CD4-positive, alpha-beta T cell treated with Interleukin-17A for 1 hour (primary cell): ENCODE measurements at regions not wholly inside any gene's neighbourhood (a gene's known extent, or its start where the extent isn't known, plus 50 kb on each side); places are given as distances from the start of the nearest gene placed in this dataset.
"Not testable (repeated sequence)": the region's sequence is repeated elsewhere in the genome, so short reads cannot be mapped to it uniquely, and the experiment has no call there.

Source experiments
- DNase-seq: peaks from one replicate; pipeline ENCODE4 v3.0.0-alpha.2; 2020

DNA sequence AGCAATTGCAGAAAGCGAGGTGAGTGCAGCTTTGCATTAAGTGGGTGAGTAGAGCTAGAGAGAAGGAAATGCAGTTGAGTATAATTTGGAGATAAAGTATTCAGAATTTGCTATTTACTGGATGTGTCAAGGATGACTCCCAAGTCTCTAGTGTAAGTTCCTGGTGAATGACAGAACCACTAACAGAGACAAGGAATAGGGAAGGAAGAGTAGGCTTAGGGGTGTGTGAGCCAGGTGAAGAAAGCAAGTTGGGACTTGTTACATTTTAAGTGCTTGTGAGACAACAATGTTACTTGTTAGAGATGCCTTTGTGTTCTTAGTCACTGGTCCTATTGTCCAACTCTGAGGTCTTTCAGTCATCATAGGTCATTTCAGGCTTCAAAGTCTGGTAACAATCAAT is 70.8 kb downstream of the TBC1D26 start:
- not testable (repeated sequence) for DNase-seq

DNA sequence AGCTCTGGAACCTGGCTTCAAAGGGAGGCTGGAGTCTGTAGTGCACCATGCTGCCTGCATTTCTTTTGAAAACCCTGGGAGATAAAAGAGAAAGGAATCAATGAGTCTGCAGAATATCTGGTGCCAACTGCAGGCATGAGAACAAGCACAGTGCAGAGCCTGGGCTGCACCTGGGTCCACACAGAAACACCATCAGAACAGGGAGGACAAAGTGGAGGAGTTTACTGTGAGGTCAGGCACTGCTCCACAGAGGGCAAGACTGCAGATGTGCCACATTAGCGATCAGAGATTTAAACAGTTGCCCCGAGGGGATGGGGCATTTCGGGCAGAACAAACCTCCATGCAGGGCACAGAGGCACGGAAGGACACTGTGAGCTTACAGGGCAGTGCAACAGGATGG is 74.7 kb downstream of the TBC1D26 start:
- not testable (repeated sequence) for DNase-seq

DNA sequence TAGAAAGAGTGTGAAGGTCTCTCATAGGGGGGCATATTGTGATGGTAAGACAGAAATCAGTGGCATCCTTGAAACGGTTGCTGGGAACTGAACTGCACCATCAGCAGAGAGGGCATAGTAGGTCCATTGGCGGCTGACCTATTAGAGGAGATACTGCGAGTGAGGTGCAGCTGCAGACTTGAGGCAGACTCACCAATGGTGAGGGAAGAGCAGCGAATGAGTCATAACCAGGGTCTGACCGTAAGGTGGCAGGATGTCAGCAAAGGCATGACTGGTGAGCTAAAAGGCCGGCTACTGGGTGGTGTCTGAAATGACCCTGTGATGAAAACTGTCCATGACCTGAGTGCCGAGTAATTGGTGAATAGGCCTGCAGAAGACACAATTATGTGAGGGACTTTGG is 81.3 kb downstream of the TBC1D26 start:
- not testable (repeated sequence) for DNase-seq

DNA sequence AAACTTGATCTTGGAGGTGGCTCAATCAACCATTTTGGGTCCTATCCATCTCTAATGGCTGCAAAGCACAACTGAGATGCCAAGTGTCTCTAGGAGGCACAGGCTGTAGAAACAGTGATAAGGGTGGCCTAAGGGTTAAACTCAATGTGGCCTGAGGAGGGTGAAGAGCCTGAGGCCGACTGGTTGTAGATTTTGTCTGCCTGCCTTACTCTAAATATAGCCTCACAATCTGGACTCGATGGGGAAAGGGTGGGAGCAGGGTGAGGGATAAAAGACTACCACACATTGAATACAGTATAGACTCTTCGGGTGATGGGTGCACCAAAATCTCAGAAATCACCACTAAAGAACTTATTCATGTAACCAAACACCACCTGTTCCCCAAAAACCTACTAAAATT is 81.9 kb downstream of the TBC1D26 start:
- DNase-seq: not testable (repeated sequence)

DNA sequence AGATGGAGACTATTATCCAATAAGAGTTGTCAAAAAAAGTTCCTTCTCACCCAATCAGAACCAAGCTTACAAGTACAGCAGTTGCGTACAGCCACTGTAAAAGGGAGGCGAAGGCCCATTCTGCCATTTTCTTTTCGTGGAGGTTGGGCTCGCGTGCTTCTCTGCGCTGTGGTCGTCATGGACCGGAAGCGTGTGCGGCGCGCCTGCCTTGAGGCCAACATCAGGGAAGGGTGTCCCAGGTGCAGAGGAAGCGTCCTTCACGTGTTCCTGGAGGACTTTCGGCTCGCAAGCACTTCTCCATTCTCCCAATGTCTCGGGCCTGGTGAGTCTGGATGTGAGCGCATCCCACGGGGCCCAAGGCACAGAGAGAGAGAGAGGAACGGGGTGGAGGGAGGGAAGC is 85.8 kb downstream of the TBC1D26 start:
- DNase-seq: not testable (repeated sequence)

DNA sequence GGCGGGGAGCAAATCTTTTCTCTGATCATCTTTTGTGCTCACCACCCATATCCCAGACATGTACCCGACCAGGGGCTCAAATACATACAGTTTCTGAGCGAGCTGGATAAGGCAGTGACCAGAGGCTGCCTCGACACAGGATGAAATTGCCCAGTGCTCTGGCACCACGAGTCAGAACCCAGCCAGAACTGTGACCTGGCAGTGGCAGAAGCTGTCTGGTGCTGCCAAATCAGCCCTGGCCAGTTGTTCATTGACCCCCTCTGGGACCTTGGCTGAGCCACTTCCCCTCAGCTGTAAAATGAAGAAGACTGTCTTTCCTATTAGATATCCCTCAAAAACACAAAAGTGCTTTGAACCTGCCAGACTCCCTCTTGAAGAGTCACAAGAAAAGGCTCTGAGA is 90.2 kb downstream of the TBC1D26 start:
- DNase-seq: not testable (repeated sequence)

DNA sequence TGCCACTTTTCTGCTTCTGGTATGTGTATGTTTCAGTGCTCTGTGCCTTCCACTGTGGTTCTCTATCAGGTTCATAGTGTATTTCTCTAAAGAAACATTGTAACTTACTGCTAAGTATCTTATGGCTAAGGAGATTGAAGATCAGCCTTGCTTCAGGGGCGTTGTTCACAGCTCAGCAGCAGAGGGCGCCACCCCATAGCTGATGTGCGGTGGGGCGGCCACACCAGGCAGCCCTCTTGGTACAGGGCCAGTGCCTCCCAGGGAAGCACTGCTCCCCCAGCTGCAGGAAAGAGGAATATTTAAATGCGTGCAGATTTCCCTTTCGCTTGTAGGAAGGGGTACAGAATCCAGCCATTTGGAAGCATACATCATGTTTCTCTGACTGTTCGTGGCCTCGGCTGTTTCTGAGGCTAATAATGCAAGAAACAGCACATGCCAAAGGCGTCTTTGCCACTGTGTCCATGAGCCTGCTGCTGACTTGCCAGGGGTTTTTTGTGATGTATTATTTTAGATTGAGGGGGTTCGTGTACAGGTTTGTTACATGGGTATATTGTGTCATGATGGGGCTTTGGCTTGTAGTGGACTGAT is 96.7 kb downstream of the TBC1D26 start:
- DNase-seq: peak; percentile 69

DNA sequence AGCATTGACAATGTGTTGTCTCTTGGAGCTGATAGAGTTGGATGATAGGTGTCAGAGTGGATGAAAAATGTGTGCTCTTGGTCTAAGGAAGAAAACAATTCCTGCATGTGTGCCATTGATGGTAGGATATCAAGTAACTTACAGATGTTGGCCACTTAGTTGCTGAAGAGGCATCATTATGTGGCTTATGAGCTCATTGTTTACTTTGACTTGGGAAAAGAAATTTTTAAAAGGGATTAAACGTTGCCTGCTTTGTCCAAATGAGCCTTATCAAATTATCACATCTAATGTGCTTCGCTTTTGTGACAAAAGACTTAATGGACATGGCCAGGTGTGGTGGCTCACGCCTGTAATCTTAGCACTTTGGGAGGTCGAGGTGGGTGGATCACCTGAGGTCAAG is 98.1 kb downstream of the TBC1D26 start:
- not testable (repeated sequence) for DNase-seq

DNA sequence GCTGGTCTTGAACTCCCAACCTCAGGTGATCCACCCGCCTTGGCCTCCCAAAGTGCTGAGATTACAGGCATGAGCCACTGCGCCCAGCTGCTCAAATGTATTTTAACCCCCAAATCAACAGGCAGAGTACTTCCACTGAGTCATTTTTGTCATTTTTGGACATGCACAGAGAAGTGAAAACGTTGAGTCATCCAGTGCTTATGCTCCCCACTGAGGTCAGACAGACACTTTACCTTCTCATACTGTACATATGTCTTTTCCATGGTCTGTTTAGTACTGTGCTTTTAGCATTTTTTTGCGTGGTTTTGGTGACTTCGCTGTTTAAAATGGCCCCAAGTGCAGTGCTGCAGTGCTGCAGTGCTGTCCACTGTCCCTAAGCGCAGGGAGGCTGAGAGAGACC is 99.1 kb downstream of the TBC1D26 start:
- peak; percentile 2 for DNase-seq

DNA sequence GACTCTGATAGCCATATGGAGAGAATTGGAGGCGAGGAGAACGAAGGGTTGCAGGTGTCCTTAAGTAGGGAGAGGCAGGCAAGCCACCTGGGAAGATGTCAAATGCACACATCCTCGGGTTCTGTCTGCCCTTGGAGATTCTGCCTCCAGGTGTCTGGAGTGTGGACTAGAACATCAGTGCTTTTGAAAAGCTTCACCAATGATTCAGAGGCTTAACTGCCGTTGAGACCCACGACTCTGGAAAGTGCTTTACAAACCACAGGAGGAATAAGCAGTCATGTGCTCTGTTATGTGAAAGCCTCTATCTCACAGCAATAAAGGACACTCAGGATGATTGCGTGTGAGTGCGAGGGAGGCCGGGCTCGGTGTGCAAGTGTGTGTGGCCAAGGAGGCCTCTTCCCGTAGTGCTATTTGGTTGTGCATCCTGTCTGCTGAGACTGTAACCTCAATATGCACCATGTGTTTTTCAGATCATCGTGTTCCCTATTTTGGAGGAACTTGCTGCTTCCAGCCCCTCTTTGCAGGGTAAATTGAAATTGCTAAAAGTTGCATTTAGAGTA is 100.9 kb downstream of the TBC1D26 start:
- not testable (repeated sequence) for DNase-seq

DNA sequence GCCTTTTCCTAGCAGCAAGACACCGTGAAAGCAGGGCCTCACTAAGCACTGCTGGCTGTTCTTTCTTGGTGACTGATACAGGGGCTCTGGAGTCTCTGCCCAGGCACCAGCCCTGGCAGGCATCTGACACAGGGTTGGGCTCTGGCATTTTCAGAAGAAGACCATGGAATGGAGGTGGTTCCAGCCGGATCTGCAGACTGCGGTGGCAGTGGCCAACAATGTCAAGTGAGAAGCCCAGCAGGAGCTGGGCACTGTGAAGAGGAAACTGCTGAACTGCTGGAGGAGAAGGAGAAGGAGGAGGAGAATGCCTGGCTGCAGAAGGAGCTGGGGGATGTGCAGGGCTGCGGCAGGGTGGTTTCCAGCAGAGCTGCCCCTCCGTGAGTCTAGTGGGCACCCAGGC is 101.8 kb downstream of the TBC1D26 start:
- DNase-seq: not testable (repeated sequence)

DNA sequence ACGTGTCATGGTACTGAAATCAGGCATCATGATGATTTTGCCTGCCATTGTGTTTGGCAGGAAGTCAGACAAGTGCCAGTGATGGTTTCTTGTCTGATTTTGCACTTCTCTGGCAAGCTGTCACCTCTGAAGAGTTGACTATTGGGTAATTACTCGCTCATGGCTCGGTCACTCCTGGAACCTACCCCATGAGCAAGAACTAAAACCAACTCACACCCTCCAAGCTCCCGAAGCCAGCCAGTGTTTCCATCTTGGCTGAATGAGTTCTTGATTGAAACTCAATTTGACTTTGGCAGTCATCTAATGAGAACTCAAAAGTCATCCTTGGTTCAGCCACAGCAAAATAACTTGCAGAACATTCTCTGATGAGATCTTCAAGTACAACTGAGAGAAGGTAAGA is 103.4 kb downstream of the TBC1D26 start:
- not testable (repeated sequence) for DNase-seq

DNA sequence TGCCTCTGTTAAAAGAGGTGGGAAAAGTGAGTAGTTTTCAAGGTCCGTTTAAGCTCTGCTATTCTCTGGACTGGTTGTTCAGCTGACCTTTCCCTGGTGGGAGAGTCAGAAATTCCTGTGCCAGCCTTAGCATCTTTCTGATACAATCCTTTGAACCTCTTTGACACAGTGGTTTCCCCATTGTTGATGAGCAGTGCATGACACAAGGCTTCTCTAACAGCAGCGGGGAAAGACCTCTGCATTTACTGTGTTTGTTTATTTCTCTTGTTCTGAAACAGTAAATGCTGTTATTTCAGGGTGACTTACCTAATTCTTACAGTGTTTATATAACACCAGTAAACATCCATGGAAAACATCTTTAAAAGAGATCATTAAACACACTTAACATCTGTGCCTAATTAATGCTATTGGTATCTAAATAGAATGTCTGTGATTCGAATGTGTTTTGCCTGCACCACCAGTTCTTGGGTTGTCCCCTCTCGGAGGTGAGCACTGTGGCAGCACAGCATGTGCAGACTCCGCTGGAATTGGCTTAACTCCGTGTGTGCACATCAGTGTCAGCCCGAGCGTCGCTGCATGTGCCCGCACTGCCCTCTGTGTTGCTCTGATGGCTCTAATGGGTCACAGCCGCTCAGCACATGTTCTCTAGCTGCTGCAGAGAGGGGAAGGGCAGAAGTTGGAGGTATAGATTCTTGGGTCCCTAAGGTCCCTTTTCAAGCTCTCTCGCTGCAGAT is 104.3 kb downstream of the TBC1D26 start:
- DNase-seq: not testable (repeated sequence)

DNA sequence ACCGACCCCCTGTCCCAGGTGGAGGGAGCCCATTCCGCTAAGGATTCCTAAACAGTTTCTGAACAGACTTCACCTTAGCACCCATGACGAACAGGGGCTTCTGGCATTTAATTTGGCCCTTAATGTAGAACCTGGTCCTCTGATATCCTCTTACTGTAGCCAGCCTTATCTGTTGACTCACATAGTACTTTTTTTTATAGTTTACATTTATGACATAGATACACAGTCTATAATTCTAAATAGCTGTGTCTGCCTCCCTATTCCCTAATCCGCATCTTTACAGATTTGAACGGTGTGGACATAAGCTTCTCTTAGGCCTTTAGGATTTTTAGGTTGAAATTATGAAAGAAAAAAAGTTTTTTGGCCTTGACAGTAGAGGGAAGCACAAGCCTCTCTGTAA is 104.9 kb downstream of the TBC1D26 start:
- not testable (repeated sequence) for DNase-seq

DNA sequence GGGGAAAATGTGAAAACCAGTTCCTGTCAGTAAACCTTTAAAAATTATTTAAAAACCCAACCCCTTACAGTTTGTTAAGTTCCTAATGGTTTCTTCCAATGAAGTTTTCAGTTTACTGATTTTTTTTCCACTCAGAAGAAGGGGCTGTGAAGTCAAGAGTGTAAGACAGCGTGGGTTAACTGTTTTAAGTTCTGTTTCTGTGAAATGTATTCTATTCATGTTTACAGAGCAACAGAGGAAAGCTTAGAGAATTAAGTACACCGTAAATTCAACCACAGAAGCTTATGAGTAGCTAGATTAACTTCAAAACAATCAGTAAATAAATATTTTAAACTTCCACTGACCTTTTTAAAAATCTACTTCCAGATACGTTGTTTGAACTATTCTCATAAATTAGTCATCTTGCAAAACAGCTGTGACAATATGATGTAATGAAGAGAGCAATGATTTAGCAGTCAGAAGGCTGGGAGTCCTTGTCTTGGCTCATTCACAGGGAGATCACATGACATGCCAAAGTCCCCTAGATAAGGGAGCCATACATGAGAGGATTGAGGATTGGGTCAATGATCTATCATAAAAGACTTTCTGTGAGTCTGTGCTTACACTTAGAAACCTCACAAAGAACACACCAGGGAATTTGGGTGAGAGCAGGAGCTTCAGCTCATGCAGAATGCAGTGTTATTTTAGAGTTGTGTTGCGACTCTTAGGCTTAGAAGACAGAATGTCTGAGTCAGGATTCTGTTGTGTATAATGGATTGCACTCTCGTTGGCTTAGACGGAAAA is 97.3 kb upstream of the ADORA2B start:
- not testable (repeated sequence) for DNase-seq

DNA sequence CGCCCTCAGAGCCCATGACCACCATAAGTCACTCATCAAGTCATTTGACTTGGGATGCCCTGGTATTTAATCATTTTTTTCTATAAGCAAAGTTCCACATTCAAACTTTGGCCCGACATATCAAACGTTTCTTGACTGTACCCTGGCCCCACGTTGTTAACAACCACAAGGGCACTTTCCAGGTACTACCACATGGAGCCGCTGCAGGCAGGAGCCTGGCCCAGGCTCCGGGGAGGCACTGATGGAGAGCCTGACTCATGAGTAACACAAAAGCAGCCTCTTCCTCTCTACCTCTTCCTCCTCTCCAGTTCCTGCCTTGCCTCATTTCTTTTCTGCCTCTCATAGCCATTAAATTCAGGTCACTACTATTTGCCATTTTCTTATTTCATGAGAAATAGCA is 95.9 kb upstream of the ADORA2B start:
- peak; percentile 42 for DNase-seq

DNA sequence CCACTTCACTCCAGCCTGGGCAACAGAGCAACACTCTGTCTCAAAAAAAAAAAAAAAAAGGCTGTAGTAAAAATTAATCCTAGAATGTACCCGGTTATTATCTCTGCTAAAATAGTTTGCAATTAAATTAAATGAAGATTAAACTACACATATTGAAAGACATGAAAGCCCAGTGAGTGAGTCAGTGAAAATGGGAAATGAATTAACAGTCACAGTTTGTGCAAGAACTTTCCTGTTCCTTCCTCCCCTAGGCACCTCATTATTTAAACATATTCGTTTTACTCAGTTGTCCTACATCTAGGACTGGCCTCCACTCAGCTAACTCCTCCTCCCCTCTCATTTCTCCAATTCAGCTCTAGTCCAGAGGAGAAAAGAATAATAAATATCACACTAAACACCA is 94.9 kb upstream of the ADORA2B start:
- DNase-seq: not testable (repeated sequence)

DNA sequence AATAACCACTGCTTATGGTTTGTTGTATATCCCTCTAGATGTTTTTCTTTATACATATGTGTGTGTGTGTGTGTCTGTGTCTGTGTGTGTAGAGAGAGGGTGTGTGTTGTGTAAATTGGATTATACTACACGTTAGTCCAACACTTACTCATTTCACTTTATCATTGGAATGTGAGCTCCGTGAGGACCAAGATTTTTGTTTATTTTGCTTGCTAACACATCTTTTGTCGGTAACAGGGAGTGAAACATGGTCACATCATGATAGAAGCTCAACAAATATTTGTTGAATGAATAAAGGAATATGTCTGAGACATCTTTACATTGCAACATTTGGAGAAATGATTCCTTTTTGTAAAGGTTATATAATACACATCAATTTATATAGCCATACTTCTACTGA is 94.2 kb upstream of the ADORA2B start:
- not testable (repeated sequence) for DNase-seq

DNA sequence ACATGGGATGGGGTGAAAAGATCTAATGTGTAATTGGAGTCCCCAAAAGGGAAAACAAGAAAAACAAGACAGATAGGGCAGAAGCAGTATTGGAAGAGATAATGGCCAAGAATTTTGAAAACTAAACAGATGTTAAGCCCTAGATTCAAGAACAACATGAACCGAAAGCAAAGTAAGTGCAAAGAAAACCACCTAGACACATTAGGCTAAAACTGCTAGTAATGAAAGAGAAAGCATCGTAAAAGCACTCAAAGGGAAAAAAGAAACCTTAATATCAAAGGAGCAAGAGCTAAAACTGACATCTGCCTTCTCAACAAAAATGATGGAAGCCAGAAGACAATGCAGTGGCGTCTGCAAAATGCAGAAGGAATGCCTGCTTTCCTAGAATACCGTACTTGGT is 92.1 kb upstream of the ADORA2B start:
- peak; percentile 5 for DNase-seq

DNA sequence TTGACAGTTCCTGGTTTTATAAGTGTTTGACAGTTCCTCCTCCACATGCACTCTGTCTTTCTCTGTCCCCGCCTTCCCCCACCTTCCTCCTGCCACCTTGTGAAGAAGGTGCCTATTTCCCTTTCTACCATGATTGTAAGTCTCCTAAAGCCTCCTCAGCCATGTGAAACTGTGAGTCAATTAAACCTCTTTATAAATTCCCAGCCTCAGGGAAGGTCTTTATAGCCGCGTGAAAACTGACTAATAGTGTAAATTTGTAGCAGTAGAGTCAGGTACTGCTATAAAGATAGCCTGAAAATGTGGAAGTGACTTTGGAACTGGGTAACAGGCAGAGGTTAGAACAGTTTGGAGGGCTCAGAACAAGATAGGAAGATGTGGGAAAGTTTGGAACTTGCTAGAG is 88.7 kb upstream of the ADORA2B start:
- DNase-seq: not testable (repeated sequence)

DNA sequence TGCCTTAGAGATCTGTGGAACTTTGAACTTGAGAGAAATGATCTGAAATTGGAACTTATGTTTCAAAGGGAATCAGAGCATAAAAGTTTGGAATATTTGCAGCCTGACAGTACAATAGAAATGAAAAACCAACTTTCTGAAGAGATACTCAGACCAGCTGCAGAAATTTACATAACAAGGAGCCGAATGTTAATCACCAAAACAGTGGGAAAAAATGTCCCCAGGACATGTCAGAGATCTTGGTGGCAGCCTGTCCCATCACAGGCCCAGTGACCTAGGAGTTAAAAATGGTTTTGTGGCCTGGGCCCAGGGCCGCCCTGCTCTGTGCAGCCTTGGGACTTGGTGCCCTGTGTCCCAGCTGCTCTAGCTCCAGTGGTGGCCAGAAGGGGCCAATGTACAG is 88.2 kb upstream of the ADORA2B start:
- DNase-seq: not testable (repeated sequence)

DNA sequence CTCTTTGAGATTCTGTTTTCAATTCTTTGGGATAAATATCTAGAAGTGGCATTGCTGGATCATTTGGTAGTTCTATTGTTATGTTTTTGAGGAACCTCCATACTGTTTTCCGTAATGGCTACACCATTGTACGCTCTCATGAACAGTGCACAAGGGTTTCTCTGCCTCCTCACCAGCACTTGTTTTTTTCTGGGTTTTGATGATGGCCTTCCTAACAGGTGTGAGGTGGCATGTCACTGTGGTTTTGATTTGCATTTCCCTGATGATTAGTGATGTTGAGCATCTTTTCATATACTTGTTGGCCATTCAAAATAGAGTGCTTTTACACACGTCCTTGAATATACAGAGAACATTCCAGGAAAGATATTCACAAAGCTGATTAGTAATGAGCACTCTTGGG is 86.8 kb upstream of the ADORA2B start:
- DNase-seq: not testable (repeated sequence)

DNA sequence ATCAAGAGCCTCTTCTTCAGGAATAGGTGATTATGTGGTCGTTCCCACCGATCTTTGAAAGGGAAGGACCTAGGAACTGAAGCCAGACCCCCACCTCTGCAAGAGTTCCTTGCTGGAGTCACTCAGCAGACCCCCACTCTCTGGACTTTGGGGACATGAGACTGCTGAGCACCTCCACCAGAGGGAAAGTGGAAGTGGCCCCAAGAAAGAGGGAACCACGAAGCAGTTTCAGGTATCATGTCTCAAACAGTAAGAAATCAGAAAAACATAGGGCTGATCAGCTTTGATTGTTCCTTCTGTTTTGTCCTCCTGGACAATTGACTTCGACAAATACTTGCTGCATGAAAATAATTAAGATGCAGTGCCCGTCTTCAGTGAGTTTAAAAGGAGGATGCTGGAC is 84.2 kb upstream of the ADORA2B start:
- not testable (repeated sequence) for DNase-seq

DNA sequence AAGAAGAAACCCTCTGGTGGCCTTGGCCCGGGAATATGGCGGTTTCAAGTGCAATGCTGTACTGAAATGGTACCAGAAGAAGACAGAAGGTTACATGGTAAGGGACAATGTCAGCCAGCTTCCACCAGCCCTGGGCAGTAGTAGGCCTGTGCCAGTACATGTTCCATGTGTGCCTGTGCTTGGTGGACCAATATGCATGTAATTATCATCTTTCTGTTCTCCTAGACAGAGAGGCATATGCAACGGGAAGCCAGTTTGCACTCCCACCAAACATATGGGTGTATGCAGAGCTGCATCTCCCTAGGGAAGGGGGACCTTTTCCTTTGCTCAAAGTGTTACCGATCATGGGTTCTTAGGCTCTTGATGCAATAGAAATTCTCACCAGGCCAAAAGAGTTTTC is 80.9 kb upstream of the ADORA2B start:
- not testable (repeated sequence) for DNase-seq
